Trophoblast cell (in vitro differentiated cells and primary cell): ENCODE measurements at regions not wholly inside any gene's neighbourhood (a gene's known extent, or its start where the extent isn't known, plus 50 kb on each side); places are given as distances from the start of the nearest gene placed in this dataset.

Source experiments
- DNase-seq, 2 donors: peaks; one replicate each; pipeline ENCODE4 v3.0.0-alpha.2; 2016
- H2AFZ ChIP-seq: 2 replicates; pipeline ENCODE4 v1.6.1; 2013; ENCODE audit warnings: low read length, moderate library complexity, mild to moderate bottlenecking; ENCODE audit not compliant: insufficient read depth, poor library complexity
- H2AK5ac ChIP-seq: 2 replicates; pipeline ENCODE4 v1.6.1; 2013; ENCODE audit warnings: mild to moderate bottlenecking, low read length
- H2BK120ac ChIP-seq: 2 replicates; pipeline ENCODE4 v1.6.1; 2013; ENCODE audit warnings: low read length, mild to moderate bottlenecking, moderate library complexity; ENCODE audit not compliant: insufficient read depth, poor library complexity
- H2BK12ac ChIP-seq: 2 replicates; pipeline ENCODE4 v1.6.1; 2013; ENCODE audit warnings: mild to moderate bottlenecking, low read length, moderate library complexity
- H2BK5ac ChIP-seq: 2 replicates; pipeline ENCODE4 v1.6.1; 2013; ENCODE audit warnings: low read length, low read depth, moderate library complexity, mild to moderate bottlenecking; ENCODE audit not compliant: poor library complexity
- H3K14ac ChIP-seq: 2 replicates; pipeline ENCODE4 v1.6.1; 2013; ENCODE audit warnings: mild to moderate bottlenecking, low read length
- H3K18ac ChIP-seq: 2 replicates; pipeline ENCODE4 v1.6.1; 2013; ENCODE audit warnings: mild to moderate bottlenecking, low read length
- H3K23ac ChIP-seq: 2 replicates; pipeline ENCODE4 v1.6.1; 2013; ENCODE audit warnings: low read length
- H3K27ac ChIP-seq: 2 replicates; pipeline ENCODE4 v1.5.1; 2013; ENCODE audit warnings: low read depth, mild to moderate bottlenecking, inconsistent platforms, low read length, moderate library complexity
- H3K27me3 ChIP-seq: 2 replicates; pipeline ENCODE4 v1.6.1; 2013; ENCODE audit warnings: inconsistent platforms, mild to moderate bottlenecking, low read length, moderate library complexity; ENCODE audit not compliant: insufficient read depth
- H3K36me3 ChIP-seq, 2 experiments: 1 replicate in 1 of 2; 2 replicates in 1 of 2; pipeline ENCODE4 v1.6.1; 2013; ENCODE audit warnings: low read length in 2 of 2, mild to moderate bottlenecking in 2 of 2, moderate library complexity in 1 of 2; ENCODE audit not compliant: insufficient read depth in 2 of 2, control insufficient read depth in 1 of 2
- H3K4ac ChIP-seq: 2 replicates; pipeline ENCODE4 v1.6.1; 2013; ENCODE audit warnings: low read depth, mild to moderate bottlenecking, low read length, moderate library complexity
- H3K4me1 ChIP-seq, 2 experiments: 1 replicate in 1 of 2; 2 replicates in 1 of 2; pipeline ENCODE4 v1.6.1; 2013; ENCODE audit warnings: low read length in 2 of 2, mild to moderate bottlenecking in 2 of 2, moderate library complexity in 1 of 2; ENCODE audit not compliant: insufficient read depth in 2 of 2, control insufficient read depth in 1 of 2
- H3K4me2 ChIP-seq: 2 replicates; pipeline ENCODE4 v1.6.1; 2013; ENCODE audit warnings: inconsistent platforms, mild to moderate bottlenecking, low read length, moderate library complexity
- H3K4me3 ChIP-seq: 2 replicates; pipeline ENCODE4 v1.5.1; 2013; ENCODE audit warnings: mild to moderate bottlenecking, low read depth, low read length, inconsistent platforms
- H3K79me1 ChIP-seq: one replicate; pipeline ENCODE4 v1.6.1; 2013; ENCODE audit warnings: low read length
- H3K79me2 ChIP-seq: 2 replicates; pipeline ENCODE4 v1.6.1; 2013; ENCODE audit warnings: low read length, mild to moderate bottlenecking; ENCODE audit not compliant: control insufficient read depth, insufficient read depth, poor library complexity
- H3K9ac ChIP-seq: 2 replicates; pipeline ENCODE4 v1.6.1; 2013; ENCODE audit warnings: mild to moderate bottlenecking, low read length
- H3K9me3 ChIP-seq: 2 replicates; pipeline ENCODE4 v1.6.1; 2013; ENCODE audit warnings: low read depth, mild to moderate bottlenecking, control low read depth, inconsistent platforms, low read length; ENCODE audit not compliant: insufficient read depth
- H4K12ac ChIP-seq: 2 replicates; pipeline ENCODE4 v1.6.1; 2013; ENCODE audit warnings: low read depth, mild to moderate bottlenecking, low read length, moderate library complexity
- H4K8ac ChIP-seq: 2 replicates; pipeline ENCODE4 v1.6.1; 2013; ENCODE audit warnings: low read depth, mild to moderate bottlenecking, low read length, moderate library complexity
- H4K91ac ChIP-seq: one replicate; pipeline ENCODE4 v1.6.1; 2013; ENCODE audit warnings: low read depth, mild to moderate bottlenecking, low read length, moderate library complexity
- WGBS: extraction: QIAGEN DNeasy Blood & Tissue Kit; methylation state at CpG from one replicate; pipeline ENCODE4 v1.1.7; 2013; ENCODE audit warnings: missing lambda C conversion rate; ENCODE audit not compliant: insufficient read length, insufficient coverage; ENCODE audit errors: extremely low coverage; 5-methylcytosine and 5-hydroxymethylcytosine counted together

- Histone ChIP-seq H3K23ac (no peak overlapping the region), H3K4me2 (no peak overlapping the region), H4K91ac (no peak overlapping the region), H3K18ac (no peak overlapping the region), H2AK5ac (no peak overlapping the region), H3K9me3 (no peaks in the 10 kb centered on the region), H3K4me1 (peaks cover 0 to 3% of the 10 kb centered on the region in 2 experiments), H2AFZ (no peak overlapping the region), H3K4me3 (no peak overlapping the region), H3K27me3 (no peaks in the 10 kb centered on the region), H3K14ac (no peak overlapping the region), H3K9ac (no peak overlapping the region), H4K8ac (no peak overlapping the region), H3K27ac (no peak overlapping the region), H2BK120ac (no peak overlapping the region), H3K79me1 (no peaks in the 10 kb centered on the region), H3K36me3 (no peaks in the 10 kb centered on the region), H2BK5ac (no peak overlapping the region), H2BK12ac (no peak overlapping the region), H3K79me2 (no peaks in the 10 kb centered on the region), H4K12ac (no peak overlapping the region), H3K4ac (no peak overlapping the region)
- no CpG with 5 or more reads among the region's 4 CpGs for WGBS
- DNase-seq: no peak
Measured at GRCh38 chr3:191959876-191960413, 499.0 kb downstream of the PYDC2 start.

DNA sequence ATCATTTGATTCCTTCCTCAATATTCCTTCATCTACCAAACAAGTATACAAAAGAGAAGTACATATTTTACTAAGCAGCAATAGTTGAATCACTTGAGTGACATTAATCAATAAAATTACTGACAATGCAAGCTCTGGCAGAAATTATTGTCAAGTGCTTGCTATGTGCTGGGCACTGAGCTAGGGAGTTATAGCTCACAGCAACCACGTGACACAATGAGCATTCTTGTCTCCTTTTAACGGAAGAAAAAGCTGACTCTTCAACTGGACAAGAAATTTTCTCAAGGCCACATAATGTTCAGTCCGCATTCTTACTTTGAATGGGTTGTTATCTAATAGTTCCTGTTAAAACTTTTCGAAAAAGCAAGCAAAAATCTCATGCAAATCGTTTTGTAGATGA is 500.1 kb downstream of the PYDC2 start:
- H4K8ac ChIP-seq: no peak overlapping the region
- H3K27me3 ChIP-seq: no peaks in the 10 kb centered on the region
- peaks cover 0 to 3% of the 10 kb centered on the region in 2 experiments for H3K4me1 ChIP-seq
- H2BK120ac ChIP-seq: no peak overlapping the region
- no peak overlapping the region for H3K27ac ChIP-seq
- H2BK12ac ChIP-seq: no peak overlapping the region
- H2BK5ac ChIP-seq: no peak overlapping the region
- no peaks in the 10 kb centered on the region for H3K9me3 ChIP-seq
- H2AFZ ChIP-seq: no peak overlapping the region
- H3K9ac ChIP-seq: no peak overlapping the region
- WGBS: no CpG with 5 or more reads among the region's 5 CpGs
- no peak overlapping the region for H2AK5ac ChIP-seq
- DNase-seq: no peak
- no peak overlapping the region for H3K4me2 ChIP-seq
- H4K91ac ChIP-seq: no peak overlapping the region
- no peaks in the 10 kb centered on the region for H3K79me2 ChIP-seq
- no peak overlapping the region for H4K12ac ChIP-seq
- no peak overlapping the region for H3K23ac ChIP-seq
- no peak overlapping the region for H3K4me3 ChIP-seq
- H3K14ac ChIP-seq: no peak overlapping the region
- H3K18ac ChIP-seq: no peak overlapping the region
- no peaks in the 10 kb centered on the region for H3K36me3 ChIP-seq
- no peak overlapping the region for H3K4ac ChIP-seq
- H3K79me1 ChIP-seq: no peaks in the 10 kb centered on the region

DNA sequence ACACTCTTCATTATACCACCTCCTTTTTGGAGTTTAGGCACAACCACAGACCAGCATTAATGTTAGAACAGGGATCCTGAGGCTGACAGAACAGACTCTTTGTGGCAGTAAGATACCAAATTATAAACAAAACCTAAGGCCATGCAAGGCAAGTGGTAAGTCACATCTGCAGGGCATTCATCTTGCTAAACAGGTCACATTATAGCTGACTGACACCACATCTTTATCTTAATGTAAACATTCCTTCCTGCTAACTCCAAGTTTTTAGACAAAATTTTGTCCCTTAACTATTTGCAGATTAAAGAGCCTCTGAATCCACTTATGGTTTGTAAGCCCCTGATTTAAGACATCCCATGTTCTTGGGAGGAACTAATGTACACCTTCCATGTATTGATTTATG is 500.6 kb downstream of the PYDC2 start:
- H2BK5ac ChIP-seq: no peak overlapping the region
- H3K4me3 ChIP-seq: no peak overlapping the region
- H3K23ac ChIP-seq: no peak overlapping the region
- no peaks in the 10 kb centered on the region for H3K79me2 ChIP-seq
- no peaks in the 10 kb centered on the region for H3K27me3 ChIP-seq
- H3K14ac ChIP-seq: no peak overlapping the region
- DNase-seq: no peak
- H4K12ac ChIP-seq: no peak overlapping the region
- H3K36me3 ChIP-seq: no peaks in the 10 kb centered on the region
- no peak overlapping the region for H2AFZ ChIP-seq
- H3K9me3 ChIP-seq: no peaks in the 10 kb centered on the region
- H2AK5ac ChIP-seq: no peak overlapping the region
- H3K79me1 ChIP-seq: no peaks in the 10 kb centered on the region
- no peak overlapping the region for H2BK120ac ChIP-seq
- no peak overlapping the region for H4K91ac ChIP-seq
- H3K4me1 ChIP-seq: peaks cover 0 to 3% of the 10 kb centered on the region in 2 experiments
- H3K27ac ChIP-seq: no peak overlapping the region
- H3K4me2 ChIP-seq: no peak overlapping the region
- no peak overlapping the region for H3K4ac ChIP-seq
- H3K18ac ChIP-seq: no peak overlapping the region
- H2BK12ac ChIP-seq: no peak overlapping the region
- no peak overlapping the region for H3K9ac ChIP-seq
- no peak overlapping the region for H4K8ac ChIP-seq

DNA sequence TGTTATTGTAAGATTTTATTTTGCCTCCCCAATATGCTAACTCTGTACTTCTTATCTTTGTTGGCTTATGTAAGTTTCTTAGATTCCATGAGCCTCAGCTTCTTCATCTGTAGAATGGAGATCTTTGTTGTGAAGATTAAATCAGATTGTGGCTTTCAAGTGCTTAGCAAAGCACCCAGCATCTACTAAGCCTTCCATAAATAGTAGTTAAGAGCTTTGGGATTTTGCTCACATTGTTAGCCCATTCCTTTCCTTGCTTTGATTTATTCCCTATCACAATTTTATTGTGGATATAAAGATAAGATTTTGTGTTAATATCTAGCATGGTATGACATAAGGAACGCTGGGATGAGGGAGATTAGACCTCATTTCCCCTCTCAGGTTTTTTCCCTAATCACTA is 501.4 kb downstream of the PYDC2 start:
- Histone ChIP-seq H2AFZ (no peak overlapping the region), H3K9me3 (no peaks in the 10 kb centered on the region), H2AK5ac (no peak overlapping the region), H4K8ac (no peak overlapping the region), H3K36me3 (no peaks in the 10 kb centered on the region), H3K4me1 (peaks cover 0 to 3% of the 10 kb centered on the region in 2 experiments), H3K9ac (no peak overlapping the region), H3K79me1 (no peaks in the 10 kb centered on the region), H3K27ac (no peak overlapping the region), H3K18ac (no peak overlapping the region), H2BK12ac (no peak overlapping the region), H2BK5ac (no peak overlapping the region), H3K4me3 (no peak overlapping the region), H2BK120ac (no peak overlapping the region), H3K4ac (no peak overlapping the region), H4K91ac (no peak overlapping the region), H3K23ac (no peak overlapping the region), H3K14ac (no peak overlapping the region), H3K79me2 (no peaks in the 10 kb centered on the region), H3K4me2 (no peak overlapping the region), H4K12ac (no peak overlapping the region), H3K27me3 (no peaks in the 10 kb centered on the region)
- no peak for DNase-seq
- WGBS: no CpG with 5 or more reads among the region's 1 CpG
